ENCODE measurements at regions not wholly inside any gene's neighbourhood (a gene's known extent, or its start where the extent isn't known, plus 50 kb on each side); places are given as distances from the start of the nearest gene placed in this dataset.
"Not testable (repeated sequence)": the region's sequence is repeated elsewhere in the genome, so short reads cannot be mapped to it uniquely, and the experiment has no call there.

DNA sequence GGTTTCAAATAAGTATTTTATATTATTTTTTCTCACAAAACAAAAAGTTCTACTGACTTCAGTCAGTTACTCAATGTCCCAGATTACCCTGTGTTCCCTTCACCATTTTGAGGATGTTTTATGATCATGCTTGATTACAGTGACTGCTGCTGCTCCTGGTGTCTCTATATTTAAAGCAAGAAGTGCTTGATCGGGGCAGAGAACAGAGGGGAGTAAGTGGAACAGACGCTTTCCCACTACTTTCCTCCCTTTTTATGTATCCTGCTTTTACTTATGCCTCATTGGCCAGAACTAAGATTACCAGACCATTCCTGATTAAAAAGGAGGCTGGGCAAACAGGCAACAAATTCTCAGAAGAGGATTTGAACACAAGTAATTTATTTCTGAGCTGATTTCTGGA lies 612.1 kb downstream of the VGLL3 start:
- no peak for TF ChIP-seq CTCF (IDR thresholded peaks at IDR 0.05)
- no peak for TF ChIP-seq POLR2A (IDR thresholded peaks at IDR 0.05)
- TF ChIP-seq POLR2AphosphoS5 (IDR thresholded peaks at IDR 0.05): no peak
- TF ChIP-seq EP300 (IDR thresholded peaks at IDR 0.05): no peak
- Histone ChIP-seq H3K4me3 (no peak overlapping the region), H3K27ac (no peak overlapping the region), H3K36me3 (no peaks in the 10 kb centered on the region), H3K9me3 (no peaks in the 10 kb centered on the region), H3K27me3 (no peaks in the 10 kb centered on the region), H3K4me1 (no peaks in the 10 kb centered on the region)
- DNase-seq (no peak), ATAC-seq (ENCODE audit: low FRiP score in 2 of 2) (no peak)
- WGBS, 2 donors: 83 to 88% methylated on average over 2 of the region's 2 CpGs

DNA sequence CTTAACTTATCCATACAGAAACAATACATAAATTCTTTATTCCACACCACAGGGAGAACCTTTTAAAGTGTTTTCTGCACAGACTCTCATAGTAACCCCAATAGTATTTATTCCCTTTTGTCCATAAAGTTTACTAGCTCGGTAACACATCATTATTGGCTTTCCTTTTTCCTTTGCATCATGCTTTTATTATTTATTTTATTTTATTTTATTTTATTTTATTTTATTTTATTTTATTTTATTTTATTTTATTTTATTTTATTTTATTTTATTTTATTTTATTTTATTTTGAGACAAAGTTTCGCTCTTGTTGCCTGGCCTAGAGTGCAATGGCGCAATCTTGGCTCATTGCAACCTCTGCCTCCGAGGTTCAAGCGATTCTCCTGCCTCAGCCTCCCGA lies 655.4 kb downstream of the VGLL3 start:
- not testable (repeated sequence) for H3K27ac ChIP-seq; ATAC-seq (ENCODE audit: low FRiP score in 2 of 2); H3K36me3 ChIP-seq; DNase-seq; H3K27me3 ChIP-seq; H3K9me3 ChIP-seq; H3K4me1 ChIP-seq; H3K4me3 ChIP-seq
- WGBS, 2 donors: 93 to 95% methylated on average over 6 of the region's 6 CpGs

DNA sequence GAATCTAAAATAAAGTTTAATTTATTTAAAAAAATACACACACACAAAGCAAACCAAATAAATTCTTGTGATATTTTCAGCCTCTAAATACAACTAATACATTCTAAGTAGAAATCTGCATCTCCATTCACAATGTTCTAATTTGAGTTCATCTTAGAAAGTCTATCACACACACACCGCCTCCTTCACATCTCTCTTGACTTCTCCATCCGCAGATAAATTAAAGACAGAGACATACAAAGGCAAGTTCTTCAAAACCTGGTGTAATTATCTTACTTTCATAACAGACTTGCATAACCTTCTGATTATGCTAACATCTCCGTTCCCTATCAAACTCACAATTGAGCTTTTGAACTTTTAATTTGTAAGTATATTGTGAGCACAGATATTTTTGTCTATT lies 657.3 kb downstream of the VGLL3 start:
- 94 to 96% methylated on average over 3 of the region's 3 CpGs for WGBS, 2 donors
- no peaks in the 10 kb centered on the region for H3K4me1 ChIP-seq
- no peak overlapping the region for H3K27ac ChIP-seq
- no peaks in the 10 kb centered on the region for H3K27me3 ChIP-seq
- no peak for ATAC-seq (ENCODE audit: low FRiP score in 2 of 2)
- H3K36me3 ChIP-seq: no peaks in the 10 kb centered on the region
- TF ChIP-seq EP300 (IDR thresholded peaks at IDR 0.05) (no peak), POLR2A (IDR thresholded peaks at IDR 0.05) (no peak), CTCF (IDR thresholded peaks at IDR 0.05) (no peak), POLR2AphosphoS5 (IDR thresholded peaks at IDR 0.05) (no peak)
- no peaks in the 10 kb centered on the region for H3K9me3 ChIP-seq
- no peak for DNase-seq
- no peak overlapping the region for H3K4me3 ChIP-seq

DNA sequence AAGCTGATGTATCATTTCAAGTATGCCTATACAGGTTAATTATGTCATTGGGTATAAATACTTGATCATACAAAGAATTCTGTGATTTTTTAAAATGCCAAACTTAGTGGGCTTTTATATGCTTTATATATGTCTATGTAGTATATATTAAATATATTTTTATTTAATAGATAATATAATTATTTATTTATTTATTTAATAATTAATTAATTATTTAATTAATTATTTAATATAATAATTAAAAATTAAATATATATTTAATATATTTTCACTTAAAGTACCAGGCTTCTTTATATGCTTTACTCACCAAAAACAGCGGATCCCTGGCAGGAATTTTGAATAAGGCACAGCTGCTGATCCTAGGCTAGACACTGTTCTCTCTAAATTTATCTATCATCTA lies 687.0 kb downstream of the VGLL3 start:
- DNase-seq (no peak), ATAC-seq (ENCODE audit: low FRiP score in 2 of 2) (no peak)
- Histone ChIP-seq H3K27me3 (no peaks in the 10 kb centered on the region), H3K27ac (no peak overlapping the region), H3K4me3 (no peak overlapping the region), H3K9me3 (no peaks in the 10 kb centered on the region), H3K36me3 (no peaks in the 10 kb centered on the region), H3K4me1 (no peaks in the 10 kb centered on the region)
- TF ChIP-seq CTCF (IDR thresholded peaks at IDR 0.05): no peak
- TF ChIP-seq POLR2A (IDR thresholded peaks at IDR 0.05): no peak
- no peak for TF ChIP-seq POLR2AphosphoS5 (IDR thresholded peaks at IDR 0.05)
- TF ChIP-seq EP300 (IDR thresholded peaks at IDR 0.05): no peak
- WGBS, 2 donors: 92 to 95% methylated on average over 1 of the region's 1 CpG

- H3K4me1 ChIP-seq: no peaks in the 10 kb centered on the region
- H3K27ac ChIP-seq: no peak overlapping the region
- ATAC-seq (ENCODE audit: low FRiP score in 2 of 2) (peak in 1 of 2 donors; percentile 16), DNase-seq (peak in 1 of 2 donors; percentile 67)
- H3K4me3 ChIP-seq: no peak overlapping the region
- H3K27me3 ChIP-seq: no peaks in the 10 kb centered on the region
- no peaks in the 10 kb centered on the region for H3K9me3 ChIP-seq
- TF ChIP-seq EP300 (IDR thresholded peaks at IDR 0.05): no peak
- no peak for TF ChIP-seq POLR2A (IDR thresholded peaks at IDR 0.05)
- no peak for TF ChIP-seq CTCF (IDR thresholded peaks at IDR 0.05)
- no peak for TF ChIP-seq POLR2AphosphoS5 (IDR thresholded peaks at IDR 0.05)
- H3K36me3 ChIP-seq: no peaks in the 10 kb centered on the region
- 85 to 89% methylated on average over 10 to 30 of the region's 30 CpGs for WGBS, 2 donors
Observed at GRCh38 chr3:86282106-86282787, 708.7 kb downstream of the VGLL3 start.
